ENCODE measurements at regions not wholly inside any gene's neighbourhood (a gene's known extent, or its start where the extent isn't known, plus 50 kb on each side); places are given as distances from the start of the nearest gene placed in this dataset.
A peak's percentile ranks its signal among the peaks of the same experiment; 100 is the strongest.

- Mint-ChIP-seq H3K27ac (ENCODE audit: low read depth, unreplicated experiment) (no peak overlapping the region), H3K4me3 (ENCODE audit: unreplicated experiment) (no peak overlapping the region), H3K27me3 (ENCODE audit: insufficient read depth, unreplicated experiment) (no peaks in the 10 kb centered on the region), H3K4me1 (ENCODE audit: insufficient read depth, unreplicated experiment) (peaks cover 6% of the 10 kb centered on the region), H3K9me3 (ENCODE audit: unreplicated experiment) (no peaks in the 10 kb centered on the region), H3K36me3 (ENCODE audit: insufficient read depth, unreplicated experiment) (no peaks in the 10 kb centered on the region)
- BruUV-seq (replicated peaks) = no TSS peak
- no peak for TF ChIP-seq CTCF (IDR thresholded peaks at IDR 0.05; ENCODE audit: unreplicated experiment)
- ChIA-PET CTCF (interaction anchor here (0.6 kb wide), 3 partner anchors 10 to 666 kb away, joined by 3 to 7 read pairs (median 4); no protein-coding TSS in a partner anchor), POLR2A (interaction anchor here (0.7 kb wide), 1 partner anchor 16 kb away, joined by 4 read pairs; no protein-coding TSS in a partner anchor)
- no peak for DNase-seq (ENCODE audit: unreplicated experiment)
- intact Hi-C loops (cut with micrococcal nuclease) = loop anchor here (10.0 kb wide), 1 partner anchor 1114 kb away; no protein-coding TSS in a partner anchor
Observed at GRCh38 chr4:183821076-183821853, 83.8 kb upstream of the STOX2 start.

GRCh38 chr4:183823434-183823833 lies 81.7 kb upstream of the STOX2 start:
- no peak overlapping the region for H3K27ac Mint-ChIP-seq (ENCODE audit: low read depth, unreplicated experiment)
- no peak for TF ChIP-seq CTCF (IDR thresholded peaks at IDR 0.05; ENCODE audit: unreplicated experiment)
- no peaks in the 10 kb centered on the region for H3K9me3 Mint-ChIP-seq (ENCODE audit: unreplicated experiment)
- no peak overlapping the region for H3K4me3 Mint-ChIP-seq (ENCODE audit: unreplicated experiment)
- no peaks in the 10 kb centered on the region for H3K27me3 Mint-ChIP-seq (ENCODE audit: insufficient read depth, unreplicated experiment)
- H3K36me3 Mint-ChIP-seq (ENCODE audit: insufficient read depth, unreplicated experiment) = no peaks in the 10 kb centered on the region
- peaks cover 13% of the 10 kb centered on the region for H3K4me1 Mint-ChIP-seq (ENCODE audit: insufficient read depth, unreplicated experiment)
- POLR2A ChIA-PET = interaction anchor here (0.7 to 1.0 kb wide), 5 partner anchors 10 to 111 kb away, joined by 3 to 4 read pairs (median 3); no protein-coding TSS in a partner anchor
- intact Hi-C loops (cut with micrococcal nuclease) = loop anchor here (10.0 kb wide), 1 partner anchor 1111 kb away; no protein-coding TSS in a partner anchor
- peak; percentile 81 for DNase-seq (ENCODE audit: unreplicated experiment)
- no TSS peak for BruUV-seq (replicated peaks)
- CTCF ChIA-PET = interaction anchor here (0.6 to 1.6 kb wide), 3 partner anchors 16 to 345 kb away, joined by 3 to 8 read pairs (median 6); no protein-coding TSS in a partner anchor

- no peaks in the 10 kb centered on the region for H3K9me3 Mint-ChIP-seq (ENCODE audit: unreplicated experiment)
- CTCF ChIA-PET = interaction anchor here (1.1 to 1.3 kb wide), 2 partner anchors 27 to 341 kb away, joined by 3 read pairs; no protein-coding TSS in a partner anchor
- H3K4me3 Mint-ChIP-seq (ENCODE audit: unreplicated experiment) = no peak overlapping the region
Observed at GRCh38 chr4:183825346-183825745, 79.8 kb upstream of the STOX2 start.

More at GRCh38 chr4:183825346-183825745, 79.8 kb upstream of the STOX2 start:
- Mint-ChIP-seq H3K4me1 (ENCODE audit: insufficient read depth, unreplicated experiment) (peaks cover 18% of the 10 kb centered on the region), H3K36me3 (ENCODE audit: insufficient read depth, unreplicated experiment) (no peaks in the 10 kb centered on the region), H3K27me3 (ENCODE audit: insufficient read depth, unreplicated experiment) (no peaks in the 10 kb centered on the region), H3K27ac (ENCODE audit: low read depth, unreplicated experiment) (no peak overlapping the region)
- intact Hi-C loops (cut with micrococcal nuclease) = loop anchor here (10.0 kb wide), 1 partner anchor 1109 kb away; no protein-coding TSS in a partner anchor
- POLR2A ChIA-PET = interaction anchor here (0.8 kb wide), 1 partner anchor 24 kb away, joined by 3 read pairs; no protein-coding TSS in a partner anchor
- no peak for DNase-seq (ENCODE audit: unreplicated experiment)
- TF ChIP-seq CTCF (IDR thresholded peaks at IDR 0.05; ENCODE audit: unreplicated experiment) = no peak
- BruUV-seq (replicated peaks) = no TSS peak
